CD4-positive, alpha-beta T cell treated with Interleukin-15 for 1 hour (primary cell): ENCODE measurements at regions not wholly inside any gene's neighbourhood (a gene's known extent, or its start where the extent isn't known, plus 50 kb on each side); places are given as distances from the start of the nearest gene placed in this dataset.

ENCODE experiments used
- DNase-seq: peaks from one replicate; pipeline ENCODE4 v3.0.0-alpha.2; 2020

DNA sequence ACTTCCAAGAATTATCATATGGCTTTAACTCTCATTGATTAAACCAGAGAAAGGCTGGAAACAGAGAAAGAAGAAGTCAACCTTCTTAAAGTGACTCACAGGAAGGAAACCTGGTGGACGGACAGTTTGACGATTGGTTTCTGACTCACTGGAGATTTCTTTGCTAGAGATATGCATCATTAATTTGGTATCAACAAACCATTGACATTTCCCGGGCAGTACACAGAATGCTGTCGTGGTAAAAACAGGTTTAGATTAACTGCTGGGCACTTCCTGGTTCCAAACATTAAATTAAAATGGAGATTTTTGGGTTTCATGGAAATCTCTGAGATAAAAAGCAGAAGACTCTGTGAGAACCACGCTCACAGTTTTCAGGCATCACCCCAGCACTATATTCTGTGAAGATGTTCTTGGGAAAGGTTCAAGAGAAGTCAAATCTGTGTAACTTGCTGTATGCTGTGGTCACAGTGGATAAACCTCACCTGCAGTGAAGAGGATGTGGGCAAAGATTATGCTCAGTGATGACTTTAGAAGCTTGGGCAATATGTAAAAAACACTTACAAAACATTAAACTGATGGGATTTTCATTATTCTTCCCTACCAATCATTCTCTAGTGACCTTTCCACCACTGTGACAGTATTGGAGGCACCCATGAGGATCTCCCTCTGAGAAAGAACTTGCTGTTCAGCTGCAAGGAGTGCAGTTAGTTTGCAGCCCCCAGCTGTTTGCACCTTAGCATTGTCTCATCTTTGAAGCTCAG, 61.1 kb upstream of the CD44 start:
- peak; percentile 78 for DNase-seq

- DNase-seq = no peak
Observed at GRCh38 chr11:35078470-35078735, 60.6 kb upstream of the CD44 start.

GRCh38 chr11:35079611-35080010, 59.4 kb upstream of the CD44 start:
- no peak for DNase-seq

- peak; percentile 97 for DNase-seq
Observed at GRCh38 chr11:35082321-35083180, 56.4 kb upstream of the CD44 start.

- no peak for DNase-seq
Observed at GRCh38 chr11:35083181-35083430, 55.9 kb upstream of the CD44 start.

DNA sequence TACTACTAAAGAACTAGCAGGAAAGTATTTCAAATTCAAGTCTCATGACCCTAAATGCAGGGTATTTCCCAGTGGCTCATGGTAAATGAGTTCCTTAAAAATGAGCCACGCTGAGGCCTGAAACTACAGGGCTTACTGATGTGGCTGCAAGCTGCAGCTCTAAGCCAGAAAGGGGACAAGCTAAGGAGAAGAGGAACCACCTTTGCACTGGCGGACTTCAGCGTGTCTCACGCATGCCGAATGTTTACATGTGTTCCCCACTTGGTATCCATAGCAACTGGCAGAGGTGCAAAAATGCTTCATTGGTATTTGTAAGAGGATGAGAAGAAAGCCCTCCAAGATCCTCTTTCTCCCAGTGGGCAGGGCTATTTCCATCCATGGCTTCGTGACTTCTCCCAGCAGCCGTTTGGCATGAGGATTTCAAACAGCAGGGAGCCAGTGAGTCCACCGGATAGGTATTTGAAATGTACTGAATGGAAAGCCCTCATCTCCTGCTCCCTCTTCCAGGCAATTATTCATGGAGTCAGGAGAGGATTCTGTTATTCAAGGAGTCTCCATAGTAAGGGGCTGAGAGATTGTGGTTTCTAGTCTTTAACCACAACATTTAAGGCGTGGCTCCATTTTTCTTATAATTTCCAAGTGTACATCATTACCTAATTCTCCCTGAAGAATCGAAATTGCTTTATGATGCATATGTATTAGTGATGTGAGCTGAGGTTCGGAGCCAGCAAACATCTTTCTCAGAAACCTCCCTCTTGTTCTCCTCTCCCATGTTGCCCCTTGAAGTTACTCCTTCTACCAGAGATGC, 55.3 kb upstream of the CD44 start:
- DNase-seq = peak; percentile 95

DNA sequence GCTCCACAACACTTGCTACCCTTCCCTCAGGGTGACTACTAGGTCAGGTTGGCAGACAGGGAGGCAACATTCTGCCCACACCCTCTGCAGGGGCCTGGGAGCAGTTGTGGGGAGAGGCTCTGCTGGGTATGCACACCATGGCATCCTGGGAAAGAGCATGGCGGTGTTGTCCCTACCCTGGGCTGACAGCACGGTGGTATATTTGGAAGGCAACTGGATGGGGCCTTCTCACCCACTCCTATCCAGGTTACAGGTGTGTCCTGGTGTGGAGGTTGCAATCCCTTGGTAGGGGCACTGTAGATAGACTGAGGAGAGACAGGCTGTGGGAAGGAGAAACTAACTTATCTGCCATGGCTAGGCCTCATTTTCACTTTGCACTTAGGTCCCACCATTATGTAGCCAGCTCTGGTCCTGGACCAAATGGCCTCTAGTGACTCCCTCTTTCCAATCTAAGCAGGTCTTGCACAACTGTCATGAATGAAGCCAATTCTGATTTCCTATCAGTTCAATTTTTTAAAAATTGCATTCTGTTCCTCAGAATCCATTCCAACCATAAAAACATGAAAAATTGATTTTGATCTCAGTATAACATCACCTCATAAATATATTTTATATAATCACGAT, 54.0 kb upstream of the CD44 start:
- DNase-seq = no peak

GRCh38 chr11:35085531-35086165, 53.3 kb upstream of the CD44 start:
- DNase-seq = no peak

DNA sequence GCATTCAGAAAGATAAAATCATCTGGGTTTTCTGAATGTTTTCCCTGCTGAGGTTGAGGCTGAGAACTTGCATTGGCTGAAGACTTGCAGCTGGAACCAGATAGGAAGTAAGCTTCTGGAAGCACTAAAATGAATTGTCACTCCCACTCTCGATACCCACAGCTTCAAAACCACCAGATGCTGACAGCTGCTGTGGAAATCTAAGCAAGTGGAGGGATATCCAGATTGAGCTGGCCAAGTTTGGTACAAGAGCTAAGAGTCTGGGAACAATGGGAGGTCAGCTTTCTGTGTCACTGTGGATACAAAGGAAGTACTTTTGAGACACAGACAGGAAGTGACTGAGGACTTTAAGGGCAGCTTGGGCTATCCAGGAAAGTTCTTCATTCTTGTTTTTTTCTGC, 51.3 kb upstream of the CD44 start:
- peak; percentile 20 for DNase-seq

GRCh38 chr11:35088226-35088625, 50.7 kb upstream of the CD44 start:
- DNase-seq = no peak

DNA sequence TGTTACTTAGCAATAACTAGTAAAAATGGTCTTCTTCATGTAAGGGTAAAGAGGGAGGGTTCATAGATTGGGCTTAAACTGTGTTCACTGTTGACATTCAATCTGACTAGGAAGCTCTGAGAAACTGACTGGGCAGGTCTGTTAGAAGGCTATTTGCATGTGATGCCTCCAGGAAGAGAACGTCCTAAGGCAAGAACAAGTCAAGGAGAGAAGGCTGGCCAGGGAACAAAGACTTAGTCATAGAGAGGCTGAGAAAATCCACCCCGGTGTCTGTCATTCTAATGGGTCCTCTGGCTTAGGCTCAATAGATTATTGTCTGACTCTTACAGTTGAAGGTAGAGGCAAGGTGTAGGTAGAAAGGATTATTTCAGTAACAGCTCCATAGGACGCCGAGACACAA, 50.3 kb upstream of the CD44 start:
- no peak for DNase-seq
